HCT116 (cell line): ENCODE measurements at regions not wholly inside any gene's neighbourhood (a gene's known extent, or its start where the extent isn't known, plus 50 kb on each side); places are given as distances from the start of the nearest gene placed in this dataset.

Experiments used
- ATAC-seq: fragments of 200-7000 bp; cut with Tn5 transposase; 2 replicates; pipeline ENCODE4 v1.9.1; 2020; ENCODE audit warnings: mild to moderate bottlenecking, moderate library complexity
- BruUV-seq: library from RNA; stranded (reverse); fragments of 400-500 nt; replicated peaks from 2 replicates; lab custom pipeline; 2021; lab: Mats Ljungman, UMichigan
- CTCF ChIA-PET: fragments of 300-600 bp; sonication (Branson Sonifier 250); formaldehyde crosslinking; loops from one replicate; lab custom pipeline; 2021; ENCODE audit warnings: antibody characterized with exemption; lab: Charles Lee
- POLR2A ChIA-PET: fragments of 300-600, 350-600 bp; sonication (Branson Sonifier 250); formaldehyde crosslinking; loops from one replicate; lab custom pipeline; 2021; ENCODE audit warnings: antibody characterized with exemption; lab: Charles Lee
- RAD21 ChIA-PET, 2 experiments: fragments of 300-600 bp; sonication (Branson Sonifier 250); formaldehyde crosslinking; loops; one replicate each; lab custom pipeline; 2023; ENCODE audit warnings: low total read pairs in 2 of 2; ENCODE audit not compliant: uncharacterized antibody in 2 of 2, unreplicated experiment in 2 of 2, low non-redundant PET in 1 of 2; lab: Charles Lee
- DNase-seq: peaks from one replicate; pipeline ENCODE4 v3.0.0-alpha.2; 2010; ENCODE audit warnings: low read depth, low spot score
- H2AFZ ChIP-seq: fragments of 200-600 bp; shearing (Covaris generic), sonication (generic); 2 replicates; pipeline ENCODE4 v1.6.1; 2017; ENCODE audit warnings: low read depth, mixed run types, mixed read lengths, antibody characterized with exemption, low read length; ENCODE audit not compliant: poor library complexity, severe bottlenecking
- H3K27ac ChIP-seq: 2 replicates; pipeline ENCODE4 v1.5.1; 2012; ENCODE audit warnings: low read depth, low read length
- H3K27me3 ChIP-seq: fragments of 200-600 bp; sonication (generic); 2 replicates; pipeline ENCODE4 v1.6.1; 2016; ENCODE audit warnings: mixed run types, low read length, mixed read lengths; ENCODE audit not compliant: insufficient read depth
- H3K36me3 ChIP-seq, 2 experiments: fragments of 200-500 bp in 1 of 2; fragments of 200-600 bp in 1 of 2; sonication (Bioruptor generic) in 1 of 2; sonication (generic) in 1 of 2; 2 replicates each; pipeline versions ENCODE4 v1.5.1 to v1.6.1; 2014 to 2016; ENCODE audit warnings: low read length in 2 of 2, inconsistent platforms in 1 of 2, mixed read lengths in 1 of 2, mixed run types in 1 of 2; ENCODE audit not compliant: insufficient read depth in 2 of 2, control insufficient read depth in 1 of 2
- H3K4me1 ChIP-seq, 2 experiments: fragments of 200-600 bp in 1 of 2; sonication (generic) in 1 of 2; 2 replicates each; pipeline versions ENCODE4 v1.5.1 to v1.6.1; 2012 to 2017; ENCODE audit warnings: low read length in 2 of 2, inconsistent platforms in 1 of 2, mild to moderate bottlenecking in 1 of 2, mixed read lengths in 1 of 2, mixed run types in 1 of 2, moderate library complexity in 1 of 2; ENCODE audit not compliant: insufficient read depth in 2 of 2, control insufficient read depth in 1 of 2
- H3K4me2 ChIP-seq: fragments of 200-600 bp; sonication (generic); 2 replicates; pipeline ENCODE4 v1.6.1; 2017; ENCODE audit warnings: mixed run types, low read length, mixed read lengths
- H3K4me3 ChIP-seq, 2 experiments: fragments of 200-600 bp in 1 of 2; sonication (generic) in 1 of 2; replicated peaks in 1 of 2; 2 replicates each; pipeline ENCODE4 v1.5.1; 2011 to 2016; ENCODE audit warnings: low read length in 2 of 2, control low read depth in 1 of 2, low read depth in 1 of 2, mild to moderate bottlenecking in 1 of 2, mixed read lengths in 1 of 2, mixed run types in 1 of 2
- H3K79me2 ChIP-seq: fragments of 200-600 bp; sonication (generic); 2 replicates; pipeline ENCODE4 v1.6.1; 2017; ENCODE audit warnings: mild to moderate bottlenecking, mixed run types, low read length, moderate library complexity, mixed read lengths; ENCODE audit not compliant: insufficient read depth
- H3K9ac ChIP-seq: fragments of 200-600 bp; sonication (generic); 2 replicates; pipeline ENCODE4 v1.6.1; 2016; ENCODE audit warnings: low read length, mixed read lengths
- H3K9me2 ChIP-seq: fragments of 200-600 bp; sonication (generic), shearing (Covaris generic); 2 replicates; pipeline ENCODE4 v1.6.1; 2017; ENCODE audit warnings: mixed run types, mild to moderate bottlenecking, moderate library complexity; ENCODE audit not compliant: insufficient read depth
- H3K9me3 ChIP-seq, 2 experiments: fragments of 200-500 bp in 1 of 2; fragments of 200-600 bp in 1 of 2; sonication (Bioruptor generic) in 1 of 2; sonication (generic) in 1 of 2; 2 replicates each; pipeline ENCODE4 v1.6.1; 2014 to 2017; ENCODE audit warnings: low read length in 2 of 2, mixed read lengths in 2 of 2, inconsistent platforms in 1 of 2, low read depth in 1 of 2, mild to moderate bottlenecking in 1 of 2, mixed run types in 1 of 2, moderate library complexity in 1 of 2; ENCODE audit not compliant: control insufficient read depth in 1 of 2, insufficient read depth in 1 of 2
- H4K20me1 ChIP-seq: fragments of 200-600 bp; sonication (generic), shearing (Covaris generic); 2 replicates; pipeline ENCODE4 v1.6.1; 2017; ENCODE audit warnings: mixed run types, mild to moderate bottlenecking, moderate library complexity; ENCODE audit not compliant: insufficient read depth
- ATF3 ChIP-seq: IDR thresholded peaks from 2 replicates; pipeline ENCODE4 v1.6.1; 2012
- CBX3 ChIP-seq: IDR thresholded peaks from 2 replicates; pipeline ENCODE4 v1.6.1; 2012; ENCODE audit warnings: low read depth
- CTCF ChIP-seq, 3 experiments: fragments of 200-600 bp in 1 of 3; sonication (generic) in 1 of 3; IDR thresholded peaks in 2 of 3; conservative IDR thresholded peaks in 1 of 3; 2 replicates each; pipeline ENCODE4 v1.5.1; 2012 to 2017; ENCODE audit warnings: low read depth in 2 of 3, low read length in 2 of 3, antibody characterized with exemption in 1 of 3, borderline replicate concordance in 1 of 3, control low read depth in 1 of 3, mild to moderate bottlenecking in 1 of 3, mixed read lengths in 1 of 3, mixed run types in 1 of 3, moderate library complexity in 1 of 3; ENCODE audit not compliant: insufficient read depth in 1 of 3
- EGR1 ChIP-seq: IDR thresholded peaks from 2 replicates; pipeline ENCODE4 v1.6.1; 2012; ENCODE audit warnings: low read depth
- FOSL1 ChIP-seq: IDR thresholded peaks from 2 replicates; pipeline ENCODE4 v1.6.1; 2012; ENCODE audit warnings: low read depth
- POLR2A ChIP-seq: IDR thresholded peaks from 2 replicates; pipeline ENCODE4 v1.7.0; 2011; ENCODE audit warnings: borderline replicate concordance; ENCODE audit not compliant: insufficient read depth, insufficient read length; ENCODE audit errors: extremely low read depth
- RAD21 ChIP-seq: IDR thresholded peaks from 2 replicates; pipeline ENCODE4 v1.6.1; 2012; ENCODE audit warnings: low read depth, mild to moderate bottlenecking
- REST ChIP-seq: IDR thresholded peaks from 2 replicates; pipeline ENCODE4 v1.6.1; 2012; ENCODE audit warnings: low read depth
- SIN3A ChIP-seq: IDR thresholded peaks from 2 replicates; pipeline ENCODE4 v1.6.1; 2012; ENCODE audit warnings: low read depth
- SP1 ChIP-seq: IDR thresholded peaks from 2 replicates; pipeline ENCODE4 v1.6.1; 2012; ENCODE audit warnings: low read depth
- SRF ChIP-seq: IDR thresholded peaks from 2 replicates; pipeline ENCODE4 v1.6.1; 2012; ENCODE audit warnings: low read depth
- TCF7L2 ChIP-seq: IDR thresholded peaks from 2 replicates; pipeline ENCODE4 v1.7.0; 2011; ENCODE audit warnings: borderline replicate concordance, inconsistent platforms; ENCODE audit not compliant: insufficient read depth, insufficient read length; ENCODE audit errors: extremely low read depth
- ZNF274 ChIP-seq: fragments of 200-500 bp; sonication (Bioruptor generic); IDR thresholded peaks from 2 replicates; pipeline ENCODE4 v1.6.1; 2014; ENCODE audit warnings: mild to moderate bottlenecking, low read depth, low read length, inconsistent platforms
- intact Hi-C: fragments of 100-400 bp; cut with micrococcal nuclease; formaldehyde crosslinking; loops from 2 replicates; pipeline ENCODE4 v1.10.0; 2022

GRCh38 chr11:19323502-19323901 lies 82.8 kb upstream of the E2F8 start:
- no peaks in the 10 kb centered on the region for H3K9me2 ChIP-seq
- H3K9ac ChIP-seq: no peak overlapping the region
- DNase-seq (no peak), ATAC-seq (no peak)
- BruUV-seq: no TSS peak
- H3K4me1 ChIP-seq: no peaks in the 10 kb centered on the region
- no peak overlapping the region for H3K27ac ChIP-seq
- no peaks in the 10 kb centered on the region for H3K36me3 ChIP-seq
- H2AFZ ChIP-seq: no peak overlapping the region
- H3K27me3 ChIP-seq: peaks cover 82% of the 10 kb centered on the region
- H4K20me1 ChIP-seq: no peaks in the 10 kb centered on the region
- no peaks in the 10 kb centered on the region for H3K79me2 ChIP-seq
- no peaks in the 10 kb centered on the region for H3K9me3 ChIP-seq
- no peak overlapping the region for H3K4me3 ChIP-seq
- RAD21 ChIA-PET: no interaction called here
- TF ChIP-seq ZNF274: no peak
- no peak for TF ChIP-seq POLR2A
- TF ChIP-seq CTCF (IDR thresholded peaks at IDR 0.05 in 2 of 3, conservative IDR thresholded peaks at IDR 0.05 in 1 of 3; ENCODE audit: borderline replicate concordance in 1 of 3, insufficient read depth in 1 of 3, low read depth in 2 of 3, low read length in 2 of 3): peak; percentile 7 to 32 (median 28); a peak in 4 of 6 replicates
- peak; percentile 39 for TF ChIP-seq RAD21
- no peak for TF ChIP-seq SIN3A
- no peak for TF ChIP-seq CBX3
- TF ChIP-seq FOSL1: no peak
- no peak for TF ChIP-seq SRF
- no peak for TF ChIP-seq TCF7L2
- TF ChIP-seq EGR1: no peak
- TF ChIP-seq SP1: no peak
- no peak for TF ChIP-seq REST
- no peak for TF ChIP-seq ATF3
- TF ChIP-seq, all 23 proteins: peak for 2
- H3K4me2 ChIP-seq: no peak overlapping the region
- POLR2A ChIA-PET: no interaction called here
- intact Hi-C loops: no loop called here
- CTCF ChIA-PET: no interaction called here
